GM12878 (cell line): ENCODE measurements at regions not wholly inside any gene's neighbourhood (a gene's known extent, or its start where the extent isn't known, plus 50 kb on each side); places are given as distances from the start of the nearest gene placed in this dataset.

Source experiments
- ATAC-seq: fragments of 200-7000 bp; cut with Tn5 transposase; 3 replicates; pipeline ENCODE4 v1.9.1; 2020; ENCODE audit warnings: mild to moderate bottlenecking, moderate library complexity
- BruUV-seq: library from RNA; stranded (reverse); fragments of 400-500 nt; replicated peaks from 2 replicates; lab custom pipeline; 2021; lab: Mats Ljungman, UMichigan
- CTCF ChIA-PET: fragments of 300-600 bp; sonication (Branson Sonifier 250); formaldehyde crosslinking; extraction: SDS; loops from one replicate; lab custom pipeline; 2021; ENCODE audit warnings: inconsistent platforms; lab: Yijun Ruan, JAX
- POLR2A ChIA-PET: fragments of 350-600 bp; formaldehyde crosslinking; extraction: SDS; loops from one replicate; lab custom pipeline; 2021; ENCODE audit warnings: inconsistent platforms; lab: Charles Lee
- RAD21 ChIA-PET: fragments of 300-600 bp; sonication (Branson Sonifier 250); formaldehyde crosslinking; loops from one replicate; lab custom pipeline; 2023; ENCODE audit warnings: antibody characterized with exemption; ENCODE audit not compliant: unreplicated experiment; lab: Charles Lee
- SMC1A ChIA-PET: fragments of 300-600 bp; sonication (Branson Sonifier 250); formaldehyde crosslinking; loops from one replicate; lab custom pipeline; 2023; ENCODE audit not compliant: unreplicated experiment, uncharacterized antibody; lab: Charles Lee
- DNase-seq: peaks from one replicate; pipeline ENCODE4 v3.0.0-alpha.2; 2011; ENCODE audit warnings: low read depth, low spot score
- FAIRE-seq: peaks from 3 replicates; lab custom pipeline; 2011; peaks lifted over from hg19 to GRCh38; lab: Jason Lieb, UNC
- H2AFZ ChIP-seq: 2 replicates; pipeline ENCODE4 v1.6.0; 2011; ENCODE audit warnings: low read depth, low read length, control low read depth; ENCODE audit not compliant: control insufficient read depth
- H3K27ac ChIP-seq: 2 replicates; pipeline ENCODE4 v1.5.1; 2011; ENCODE audit warnings: control low read depth; ENCODE audit not compliant: control insufficient read depth, insufficient read depth
- H3K27me3 ChIP-seq, 2 experiments: replicated peaks in 1 of 2; 2 replicates each; pipeline versions ENCODE4 v1.6.0 to v1.6.1; 2011; ENCODE audit warnings: low read length in 1 of 2; ENCODE audit not compliant: control insufficient read depth in 2 of 2, insufficient read depth in 2 of 2
- H3K36me3 ChIP-seq, 2 experiments: 2 replicates each; pipeline ENCODE4 v1.5.1; 2011; ENCODE audit warnings: low read length in 1 of 2; ENCODE audit not compliant: control insufficient read depth in 2 of 2, insufficient read depth in 2 of 2
- H3K4me1 ChIP-seq: 2 replicates; pipeline ENCODE4 v1.6.1; 2011; ENCODE audit warnings: mild to moderate bottlenecking, low read length, moderate library complexity, mixed read lengths; ENCODE audit not compliant: control insufficient read depth, insufficient read depth
- H3K4me2 ChIP-seq: 2 replicates; pipeline ENCODE4 v1.6.0; 2011; ENCODE audit warnings: control low read depth; ENCODE audit not compliant: control insufficient read depth, insufficient read depth
- H3K4me3 ChIP-seq: fragments of 200-600 bp; sonication (generic); 2 replicates; pipeline ENCODE4 v1.5.1; 2016
- H3K79me2 ChIP-seq: 2 replicates; pipeline ENCODE4 v1.6.0; 2011; ENCODE audit warnings: low read length; ENCODE audit not compliant: control insufficient read depth, insufficient read depth
- H3K9ac ChIP-seq: 2 replicates; pipeline ENCODE4 v1.8.0; 2011; ENCODE audit warnings: low read length, control low read depth, mixed read lengths; ENCODE audit not compliant: control insufficient read depth, insufficient read depth
- H3K9me3 ChIP-seq: replicated peaks from 3 replicates; pipeline ENCODE4 v1.5.1; 2011; ENCODE audit warnings: mild to moderate bottlenecking, low read length; ENCODE audit not compliant: control insufficient read depth, insufficient read depth
- H4K20me1 ChIP-seq: 2 replicates; pipeline ENCODE4 v1.6.0; 2011; ENCODE audit not compliant: control insufficient read depth, insufficient read depth
- BACH1 ChIP-seq: fragments of 450-650 bp; IDR thresholded peaks from 2 replicates; pipeline ENCODE4 v1.6.1; 2017; ENCODE audit warnings: mild to moderate bottlenecking, borderline replicate concordance
- BHLHE40 ChIP-seq, 2 experiments: fragments of 450-650 bp in 1 of 2; IDR thresholded peaks; 2 replicates each; pipeline ENCODE4 v1.6.1; 2011 to 2017; ENCODE audit warnings: low read depth in 2 of 2, borderline replicate concordance in 1 of 2, improper control_type of control experiment in 1 of 2, low read length in 1 of 2, mild to moderate bottlenecking in 1 of 2
- BRCA1 ChIP-seq: IDR thresholded peaks from 2 replicates; pipeline ENCODE4 v1.6.1; 2011; ENCODE audit warnings: low read depth, low read length, improper control_type of control experiment
- CREM ChIP-seq: IDR thresholded peaks from 2 replicates; pipeline ENCODE4 v1.6.1; 2014; ENCODE audit warnings: antibody characterized with exemption, low read depth
- DPF2 ChIP-seq: fragments of 450-650 bp; IDR thresholded peaks from 2 replicates; pipeline ENCODE4 v1.6.1; 2017; ENCODE audit warnings: mild to moderate bottlenecking
- IKZF1 ChIP-seq: fragments of 450-650 bp; conservative IDR thresholded peaks from 2 replicates; pipeline ENCODE4 v1.6.1; 2017; ENCODE audit warnings: antibody characterized with exemption, mild to moderate bottlenecking
- KLF5 ChIP-seq: fragments of 450-650 bp; IDR thresholded peaks from 2 replicates; pipeline ENCODE4 v1.6.1; 2014; ENCODE audit warnings: mild to moderate bottlenecking; ENCODE audit not compliant: partially characterized antibody
- PAX5 ChIP-seq: IDR thresholded peaks from 2 replicates; pipeline ENCODE4 v1.6.1; 2011; ENCODE audit warnings: low read depth, low read length, borderline replicate concordance
- SUZ12 ChIP-seq: fragments of 200-600 bp; sonication (generic); IDR thresholded peaks from one replicate; pipeline ENCODE4 v1.6.1; 2018; ENCODE audit warnings: antibody characterized with exemption, mild to moderate bottlenecking; ENCODE audit not compliant: unreplicated experiment
- TARDBP ChIP-seq: IDR thresholded peaks from 2 replicates; pipeline ENCODE4 v1.6.1; 2016; ENCODE audit warnings: borderline replicate concordance
- ZZZ3 ChIP-seq: IDR thresholded peaks from 2 replicates; pipeline ENCODE4 v1.6.1; 2011; ENCODE audit warnings: low read depth; ENCODE audit not compliant: control insufficient read depth, insufficient read length
- WGBS: methylation state at CpG from one replicate; pipeline ENCODE4 v1.1.6; 2016; ENCODE audit warnings: low lambda C conversion rate; ENCODE audit not compliant: insufficient replicate concordance, insufficient coverage; ENCODE audit errors: missing lambda C conversion rate; 5-methylcytosine and 5-hydroxymethylcytosine counted together
- in situ Hi-C: fragments of 300-500 bp; cut with MboI; formaldehyde crosslinking; loops from 9 replicates; pipeline ENCODE4 v1.14.3; 2018; ENCODE audit warnings: mixed read lengths
- intact Hi-C: fragments of 100-400 bp; cut with micrococcal nuclease; formaldehyde crosslinking; loops from one replicate; pipeline ENCODE4 v1.14.2; 2022; ENCODE audit not compliant: unreplicated experiment
- TF ChIP-seq, protein P1 (sequence below): fragments of 450-650 bp; IDR thresholded peaks from 2 replicates; pipeline ENCODE4 v1.6.1; 2017; ENCODE audit warnings: antibody characterized with exemption, mild to moderate bottlenecking, moderate library complexity
- TF ChIP-seq, protein P2 (sequence below): fragments of 150-350 bp; IDR thresholded peaks from 2 replicates; pipeline ENCODE4 v1.6.1; 2016; ENCODE audit warnings: low read depth, low read length
- TF ChIP-seq, protein P3 (sequence below): fragments of 450-650 bp; IDR thresholded peaks from 2 replicates; pipeline ENCODE4 v1.6.1; 2017; ENCODE audit warnings: borderline replicate concordance
- TF ChIP-seq, protein P4 (sequence below): IDR thresholded peaks from 2 replicates; pipeline ENCODE4 v1.6.1; 2012; ENCODE audit warnings: low read depth, low read length, improper control_type of control experiment

DNA sequence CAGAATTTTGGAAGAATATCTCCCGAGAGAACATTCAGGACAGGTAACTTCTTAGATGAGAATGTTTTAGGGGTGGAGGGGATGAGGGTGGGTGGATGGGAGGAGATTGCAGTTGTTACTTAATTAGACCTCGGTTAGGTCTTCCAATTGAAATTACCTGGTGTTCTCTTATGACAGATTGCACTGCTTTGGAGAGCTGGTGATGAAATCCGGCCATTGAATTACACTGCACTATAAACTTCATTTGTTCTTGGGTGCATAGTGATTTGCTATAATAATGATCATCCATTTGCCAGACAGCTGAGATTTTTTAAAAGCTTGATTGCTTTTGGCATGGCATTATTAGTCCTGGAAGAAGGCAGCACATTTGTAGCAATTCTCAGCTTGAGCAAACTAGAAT is 427.6 kb downstream of the GBA3 start:
- no peaks in the 10 kb centered on the region for H3K27me3 ChIP-seq
- no peaks in the 10 kb centered on the region for H3K4me1 ChIP-seq
- FAIRE-seq (no peak), ATAC-seq (no peak), DNase-seq (no peak)
- POLR2A ChIA-PET = interaction anchor here (0.8 kb wide), 1 partner anchor 86 kb away, joined by 3 read pairs; no protein-coding TSS in a partner anchor
- no peak overlapping the region for H3K27ac ChIP-seq
- no peaks in the 10 kb centered on the region for H3K79me2 ChIP-seq
- H3K9me3 ChIP-seq = no peaks in the 10 kb centered on the region
- RAD21 ChIA-PET = interaction anchor here (1.0 to 1.1 kb wide), 2 partner anchors 10 to 12 kb away, joined by 3 read pairs; no protein-coding TSS in a partner anchor
- H4K20me1 ChIP-seq = no peaks in the 10 kb centered on the region
- intact Hi-C loops = no loop called here
- no TSS peak for BruUV-seq
- no peak overlapping the region for H3K9ac ChIP-seq
- H3K4me2 ChIP-seq = no peak overlapping the region
- CTCF ChIA-PET = interaction anchor here (0.8 to 2.4 kb wide), 4 partner anchors 9 to 223 kb away, joined by 3 to 5 read pairs (median 4); no protein-coding TSS in a partner anchor
- H3K36me3 ChIP-seq = no peaks in the 10 kb centered on the region
- no peak overlapping the region for H3K4me3 ChIP-seq
- no peak overlapping the region for H2AFZ ChIP-seq
- 0% methylated on average over 3 of the region's 3 CpGs for WGBS
- SMC1A ChIA-PET = interaction anchor here (0.7 to 2.4 kb wide), 6 partner anchors 8 to 280 kb away, joined by 3 to 9 read pairs (median 4); no protein-coding TSS in a partner anchor
- in situ Hi-C loops = no loop called here
- TF ChIP-seq PAX5 (no peak), ZZZ3 (no peak), BRCA1 (no peak), SUZ12 (no peak), IKZF1 (no peak), CREM (no peak), BACH1 (no peak), DPF2 (no peak), TARDBP (no peak), KLF5 (no peak), BHLHE40 (IDR thresholded peaks at IDR 0.05; ENCODE audit: borderline replicate concordance in 1 of 2, low read depth in 2 of 2, low read length in 1 of 2) (no peak)
- TF ChIP-seq, protein P1, sequence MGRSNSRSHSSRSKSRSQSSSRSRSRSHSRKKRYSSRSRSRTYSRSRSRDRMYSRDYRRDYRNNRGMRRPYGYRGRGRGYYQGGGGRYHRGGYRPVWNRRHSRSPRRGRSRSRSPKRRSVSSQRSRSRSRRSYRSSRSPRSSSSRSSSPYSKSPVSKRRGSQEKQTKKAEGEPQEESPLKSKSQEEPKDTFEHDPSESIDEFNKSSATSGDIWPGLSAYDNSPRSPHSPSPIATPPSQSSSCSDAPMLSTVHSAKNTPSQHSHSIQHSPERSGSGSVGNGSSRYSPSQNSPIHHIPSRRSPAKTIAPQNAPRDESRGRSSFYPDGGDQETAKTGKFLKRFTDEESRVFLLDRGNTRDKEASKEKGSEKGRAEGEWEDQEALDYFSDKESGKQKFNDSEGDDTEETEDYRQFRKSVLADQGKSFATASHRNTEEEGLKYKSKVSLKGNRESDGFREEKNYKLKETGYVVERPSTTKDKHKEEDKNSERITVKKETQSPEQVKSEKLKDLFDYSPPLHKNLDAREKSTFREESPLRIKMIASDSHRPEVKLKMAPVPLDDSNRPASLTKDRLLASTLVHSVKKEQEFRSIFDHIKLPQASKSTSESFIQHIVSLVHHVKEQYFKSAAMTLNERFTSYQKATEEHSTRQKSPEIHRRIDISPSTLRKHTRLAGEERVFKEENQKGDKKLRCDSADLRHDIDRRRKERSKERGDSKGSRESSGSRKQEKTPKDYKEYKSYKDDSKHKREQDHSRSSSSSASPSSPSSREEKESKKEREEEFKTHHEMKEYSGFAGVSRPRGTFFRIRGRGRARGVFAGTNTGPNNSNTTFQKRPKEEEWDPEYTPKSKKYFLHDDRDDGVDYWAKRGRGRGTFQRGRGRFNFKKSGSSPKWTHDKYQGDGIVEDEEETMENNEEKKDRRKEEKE = no peak
- TF ChIP-seq, protein P2, sequence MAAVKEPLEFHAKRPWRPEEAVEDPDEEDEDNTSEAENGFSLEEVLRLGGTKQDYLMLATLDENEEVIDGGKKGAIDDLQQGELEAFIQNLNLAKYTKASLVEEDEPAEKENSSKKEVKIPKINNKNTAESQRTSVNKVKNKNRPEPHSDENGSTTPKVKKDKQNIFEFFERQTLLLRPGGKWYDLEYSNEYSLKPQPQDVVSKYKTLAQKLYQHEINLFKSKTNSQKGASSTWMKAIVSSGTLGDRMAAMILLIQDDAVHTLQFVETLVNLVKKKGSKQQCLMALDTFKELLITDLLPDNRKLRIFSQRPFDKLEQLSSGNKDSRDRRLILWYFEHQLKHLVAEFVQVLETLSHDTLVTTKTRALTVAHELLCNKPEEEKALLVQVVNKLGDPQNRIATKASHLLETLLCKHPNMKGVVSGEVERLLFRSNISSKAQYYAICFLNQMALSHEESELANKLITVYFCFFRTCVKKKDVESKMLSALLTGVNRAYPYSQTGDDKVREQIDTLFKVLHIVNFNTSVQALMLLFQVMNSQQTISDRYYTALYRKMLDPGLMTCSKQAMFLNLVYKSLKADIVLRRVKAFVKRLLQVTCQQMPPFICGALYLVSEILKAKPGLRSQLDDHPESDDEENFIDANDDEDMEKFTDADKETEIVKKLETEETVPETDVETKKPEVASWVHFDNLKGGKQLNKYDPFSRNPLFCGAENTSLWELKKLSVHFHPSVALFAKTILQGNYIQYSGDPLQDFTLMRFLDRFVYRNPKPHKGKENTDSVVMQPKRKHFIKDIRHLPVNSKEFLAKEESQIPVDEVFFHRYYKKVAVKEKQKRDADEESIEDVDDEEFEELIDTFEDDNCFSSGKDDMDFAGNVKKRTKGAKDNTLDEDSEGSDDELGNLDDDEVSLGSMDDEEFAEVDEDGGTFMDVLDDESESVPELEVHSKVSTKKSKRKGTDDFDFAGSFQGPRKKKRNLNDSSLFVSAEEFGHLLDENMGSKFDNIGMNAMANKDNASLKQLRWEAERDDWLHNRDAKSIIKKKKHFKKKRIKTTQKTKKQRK = no peak
- TF ChIP-seq, protein P3, sequence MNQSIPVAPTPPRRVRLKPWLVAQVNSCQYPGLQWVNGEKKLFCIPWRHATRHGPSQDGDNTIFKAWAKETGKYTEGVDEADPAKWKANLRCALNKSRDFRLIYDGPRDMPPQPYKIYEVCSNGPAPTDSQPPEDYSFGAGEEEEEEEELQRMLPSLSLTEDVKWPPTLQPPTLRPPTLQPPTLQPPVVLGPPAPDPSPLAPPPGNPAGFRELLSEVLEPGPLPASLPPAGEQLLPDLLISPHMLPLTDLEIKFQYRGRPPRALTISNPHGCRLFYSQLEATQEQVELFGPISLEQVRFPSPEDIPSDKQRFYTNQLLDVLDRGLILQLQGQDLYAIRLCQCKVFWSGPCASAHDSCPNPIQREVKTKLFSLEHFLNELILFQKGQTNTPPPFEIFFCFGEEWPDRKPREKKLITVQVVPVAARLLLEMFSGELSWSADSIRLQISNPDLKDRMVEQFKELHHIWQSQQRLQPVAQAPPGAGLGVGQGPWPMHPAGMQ = no peak
- TF ChIP-seq, protein P4, sequence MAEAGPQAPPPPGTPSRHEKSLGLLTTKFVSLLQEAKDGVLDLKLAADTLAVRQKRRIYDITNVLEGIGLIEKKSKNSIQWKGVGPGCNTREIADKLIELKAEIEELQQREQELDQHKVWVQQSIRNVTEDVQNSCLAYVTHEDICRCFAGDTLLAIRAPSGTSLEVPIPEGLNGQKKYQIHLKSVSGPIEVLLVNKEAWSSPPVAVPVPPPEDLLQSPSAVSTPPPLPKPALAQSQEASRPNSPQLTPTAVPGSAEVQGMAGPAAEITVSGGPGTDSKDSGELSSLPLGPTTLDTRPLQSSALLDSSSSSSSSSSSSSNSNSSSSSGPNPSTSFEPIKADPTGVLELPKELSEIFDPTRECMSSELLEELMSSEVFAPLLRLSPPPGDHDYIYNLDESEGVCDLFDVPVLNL = no peak
